HEK293 (cell line): ENCODE measurements at regions not wholly inside any gene's neighbourhood (a gene's known extent, or its start where the extent isn't known, plus 50 kb on each side); places are given as distances from the start of the nearest gene placed in this dataset.

Source experiments
- BCL11A ChIP-seq: fragments of 450-650 bp; formaldehyde crosslinking; IDR thresholded peaks from 2 replicates; pipeline ENCODE4 v1.5.1; 2016; ENCODE audit warnings: low read depth, missing biosample characterization, missing genetic modification characterization
- CTCF ChIP-seq: fragments of 450-650 bp; formaldehyde crosslinking; IDR thresholded peaks from 2 replicates; pipeline ENCODE4 v1.5.1; 2016; ENCODE audit warnings: missing biosample characterization, missing genetic modification characterization
- ZBTB21 ChIP-seq: fragments of 450-650 bp; formaldehyde crosslinking; IDR thresholded peaks from 2 replicates; pipeline ENCODE4 v1.5.1; 2017; ENCODE audit warnings: missing biosample characterization, missing genetic modification characterization
- ZNF112 ChIP-seq: fragments of 450-650 bp; formaldehyde crosslinking; IDR thresholded peaks from 2 replicates; pipeline ENCODE4 v1.5.0; 2017; ENCODE audit warnings: missing biosample characterization, missing genetic modification characterization
- ZNF146 ChIP-seq: fragments of 450-650 bp; formaldehyde crosslinking; IDR thresholded peaks from 2 replicates; pipeline ENCODE4 v1.5.1; 2016; ENCODE audit warnings: missing biosample characterization, missing genetic modification characterization
- ZNF398 ChIP-seq: fragments of 450-650 bp; formaldehyde crosslinking; IDR thresholded peaks from 2 replicates; pipeline ENCODE4 v1.5.1; 2017; ENCODE audit warnings: missing biosample characterization, missing genetic modification characterization
- ZNF423 ChIP-seq: fragments of 450-650 bp; formaldehyde crosslinking; IDR thresholded peaks from 2 replicates; pipeline ENCODE4 v1.5.1; 2016; ENCODE audit warnings: missing biosample characterization, missing genetic modification characterization

- no peak for TF ChIP-seq ZNF398 (tag by site-specific recombination)
- TF ChIP-seq ZNF112 (tag by site-specific recombination), result no peak
- TF ChIP-seq CTCF (tag by site-specific recombination), result no peak
- no peak for TF ChIP-seq BCL11A (tag by site-specific recombination)
- TF ChIP-seq ZNF146 (tag by site-specific recombination), result no peak
- no peak for TF ChIP-seq ZBTB21
- no peak for TF ChIP-seq ZNF423
These were observed 614.7 kb downstream of the LTN1 start for GRCh38 chr21:28378026-28378425.
